GM18951 (cell line): ENCODE measurements at regions not wholly inside any gene's neighbourhood (a gene's known extent, or its start where the extent isn't known, plus 50 kb on each side); places are given as distances from the start of the nearest gene placed in this dataset.
"Not testable (repeated sequence)": the region's sequence is repeated elsewhere in the genome, so short reads cannot be mapped to it uniquely, and the experiment has no call there.

Experiments
- in situ Hi-C: fragments of 300-500 bp; cut with MboI; formaldehyde crosslinking; loops from one replicate; pipeline ENCODE4 v1.12.0; 2022; ENCODE audit warnings: low sequenced_read_pairs, mixed read lengths, inconsistent platforms; ENCODE audit not compliant: unreplicated experiment

DNA sequence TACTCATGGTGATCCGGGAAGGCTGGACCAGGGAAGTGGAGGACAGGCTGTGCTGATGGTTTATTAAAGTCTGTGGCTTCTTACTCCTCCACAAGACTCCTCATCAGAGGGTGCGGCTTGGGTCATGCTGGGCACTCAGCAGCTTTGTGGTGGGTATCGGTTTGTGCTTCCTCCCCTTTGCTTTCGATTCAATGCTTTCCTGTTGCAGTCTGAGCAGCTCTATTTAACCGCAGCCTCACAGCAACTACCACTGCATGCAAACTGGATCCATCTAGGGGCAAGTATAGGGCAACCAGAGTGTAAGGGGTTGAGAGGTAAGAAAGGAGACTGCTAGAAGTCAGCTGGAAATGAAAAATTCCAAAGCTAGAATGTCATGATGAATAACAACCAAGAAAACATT lies 78.8 kb upstream of the NOTCH2NLA start:
- in situ Hi-C loops: not testable (repeated sequence)

DNA sequence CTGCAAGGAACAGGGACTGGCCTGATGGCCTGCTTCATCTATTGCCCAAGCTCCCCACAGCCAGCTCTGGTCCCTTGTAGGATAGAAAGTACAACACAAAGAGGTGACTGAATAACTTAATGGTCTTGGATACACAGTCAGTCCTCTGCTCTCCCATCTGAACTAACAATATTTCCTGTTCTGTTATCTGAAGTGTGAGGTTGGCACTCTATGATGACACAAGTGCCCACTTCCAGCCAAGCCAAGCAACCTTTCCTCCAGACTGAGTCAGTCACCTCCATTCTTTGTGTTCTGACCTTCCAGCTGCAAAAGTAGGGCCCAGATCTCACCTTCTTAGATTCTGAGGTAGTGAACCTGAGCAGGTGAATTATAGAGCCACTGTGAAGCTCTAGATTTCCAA lies 77.8 kb upstream of the NOTCH2NLA start:
- in situ Hi-C loops: not testable (repeated sequence)

DNA sequence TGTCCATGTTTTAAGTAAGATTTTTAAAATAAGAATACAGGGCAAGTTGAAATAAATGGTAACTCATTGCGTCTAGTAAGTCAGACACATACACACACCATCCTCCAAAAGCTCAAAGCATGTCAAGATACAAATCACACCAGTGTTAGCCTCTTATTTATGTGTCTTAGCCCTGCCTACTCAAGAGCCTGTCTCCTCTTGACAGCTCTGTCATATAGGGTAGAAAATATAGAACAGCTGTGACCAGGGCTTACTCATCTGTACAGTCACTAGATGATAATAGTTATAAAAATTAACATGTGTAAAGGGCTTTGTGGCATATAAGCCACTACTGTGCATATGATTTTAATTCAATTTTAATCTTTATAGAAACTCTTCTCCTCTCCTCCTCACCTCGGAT lies 76.6 kb upstream of the NOTCH2NLA start:
- in situ Hi-C loops: not testable (repeated sequence)

GRCh38 chr1:146298575-146298897 lies 69.7 kb upstream of the NOTCH2NLA start:
- in situ Hi-C loops: not testable (repeated sequence)

- in situ Hi-C loops: not testable (repeated sequence)
Observed at GRCh38 chr1:146297781-146298574, 69.2 kb upstream of the NOTCH2NLA start.

GRCh38 chr1:146292940-146293936 lies 64.4 kb upstream of the NOTCH2NLA start:
- in situ Hi-C loops: not testable (repeated sequence)

- in situ Hi-C loops: not testable (repeated sequence)
Observed at GRCh38 chr1:146292424-146292823, 63.6 kb upstream of the NOTCH2NLA start.

DNA sequence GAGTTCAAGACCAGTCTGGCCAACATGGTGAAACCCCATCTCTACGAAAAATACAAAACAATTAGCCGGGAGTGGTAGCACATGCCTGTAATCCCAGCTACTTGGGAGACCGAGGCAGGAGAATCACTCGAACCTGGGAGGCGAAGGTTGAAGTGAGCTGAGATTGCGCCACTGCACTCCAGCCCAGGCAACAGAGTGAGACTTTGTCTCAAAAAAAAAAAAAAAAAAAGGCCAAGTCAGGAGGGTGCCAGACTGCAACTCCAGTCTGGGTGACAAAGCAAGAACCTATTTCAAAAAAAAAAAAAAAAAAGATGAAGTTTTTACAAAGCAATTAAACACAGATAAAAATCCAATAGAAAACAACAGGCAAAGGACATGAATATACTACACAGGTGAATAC lies 59.1 kb upstream of the NOTCH2NLA start:
- in situ Hi-C loops: not testable (repeated sequence)

DNA sequence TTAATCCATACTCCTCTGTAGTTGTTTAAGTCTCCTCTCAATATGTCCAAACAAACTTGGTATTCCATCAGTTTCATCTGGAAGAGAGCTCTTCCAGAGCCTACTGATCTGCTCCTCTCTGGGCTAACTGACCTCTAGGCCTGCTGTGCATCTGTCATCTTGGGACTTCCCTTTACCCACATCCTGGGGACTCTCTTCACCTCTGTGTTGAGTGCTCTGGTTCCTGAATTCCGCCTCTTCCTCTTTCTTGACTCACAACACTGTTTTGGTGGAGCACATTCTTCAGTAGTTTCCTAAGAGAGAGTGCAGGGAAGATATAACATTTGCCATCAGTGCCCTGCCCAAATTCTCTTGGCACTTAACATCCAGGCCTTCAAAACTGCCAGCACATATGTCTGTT lies 55.9 kb upstream of the NOTCH2NLA start:
- in situ Hi-C loops: not testable (repeated sequence)

- in situ Hi-C loops: not testable (repeated sequence)
Observed at GRCh38 chr1:146283527-146283880, 54.7 kb upstream of the NOTCH2NLA start.

DNA sequence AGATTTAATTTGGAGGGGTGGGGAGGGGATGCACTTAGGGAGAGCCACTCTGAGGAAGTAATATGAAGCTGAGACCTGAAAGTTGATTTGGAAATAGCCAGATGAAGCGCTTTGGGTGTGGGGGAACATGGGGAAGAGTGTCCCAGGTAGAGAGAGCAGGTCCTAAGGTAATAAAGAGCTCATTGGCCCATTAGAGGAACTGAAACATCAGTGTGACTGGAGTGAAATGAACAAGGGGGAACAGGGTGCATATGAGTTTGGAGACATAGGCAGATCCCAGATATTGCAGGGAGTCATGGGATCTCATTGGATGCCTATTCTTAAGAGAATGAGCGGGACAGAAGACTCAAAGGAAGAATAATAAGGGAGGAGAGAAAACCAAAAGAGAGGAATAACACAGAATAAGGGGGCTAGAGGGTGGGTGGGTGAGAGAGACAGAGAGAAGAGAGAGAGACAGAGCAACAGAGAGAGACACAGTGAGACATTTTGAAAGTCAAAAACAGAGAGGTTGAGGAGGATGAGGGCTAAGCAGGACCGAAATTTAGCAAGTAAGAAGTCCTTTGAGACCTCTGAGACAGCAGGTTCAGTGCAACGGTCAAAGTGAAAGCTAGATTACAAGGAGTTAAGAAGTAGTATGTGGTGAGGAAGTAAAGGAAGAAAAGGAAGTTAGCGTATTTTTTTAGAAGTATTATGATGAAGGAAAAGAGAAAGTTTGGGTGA lies 54.1 kb upstream of the NOTCH2NLA start:
- in situ Hi-C loops: not testable (repeated sequence)

DNA sequence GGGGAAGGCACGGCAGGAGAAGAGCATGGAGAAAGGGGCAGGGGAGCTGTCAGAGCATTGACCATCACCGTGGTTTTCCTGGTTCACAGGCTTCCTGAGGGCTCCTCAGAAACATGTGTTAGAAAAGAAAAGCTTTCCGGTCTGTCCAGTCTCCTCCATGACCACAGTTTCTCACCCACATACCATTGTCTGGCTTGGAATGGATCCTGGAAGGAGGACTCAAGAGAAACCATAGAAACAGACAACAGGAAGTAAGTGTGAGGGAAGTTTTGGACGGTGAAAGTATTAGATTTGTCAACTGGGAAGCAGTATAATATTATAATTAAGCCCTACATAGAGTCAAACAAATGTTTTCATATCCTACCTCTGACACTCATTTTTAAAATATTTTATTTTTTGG lies 52.7 kb upstream of the NOTCH2NLA start:
- in situ Hi-C loops: not testable (repeated sequence)

GRCh38 chr1:146278758-146279157 lies 49.9 kb upstream of the NOTCH2NLA start:
- in situ Hi-C loops: not testable (repeated sequence)
